Stomach (tissue), 8 donors: ENCODE measurements at regions not wholly inside any gene's neighbourhood (a gene's known extent, or its start where the extent isn't known, plus 50 kb on each side); places are given as distances from the start of the nearest gene placed in this dataset.

Experiments used
- DNase-seq, 2 donors: peaks; one replicate each; pipeline versions ENCODE4 v3.0.0 to v3.0.0-alpha.2; 2013 to 2019
- H3K27ac ChIP-seq, 5 donors: fragments of 200-600 bp in 4 of 5; sonication (generic) in 4 of 5; one replicate each; pipeline ENCODE4 v1.5.1; 2013 to 2019; ENCODE audit warnings: mild to moderate bottlenecking in 1 of 5, moderate library complexity in 1 of 5
- H3K27me3 ChIP-seq, 3 donors: fragments of 200-600 bp; sonication (generic); one replicate each; pipeline ENCODE4 v1.5.1; 2017 to 2019; ENCODE audit warnings: mixed run types in 1 of 3
- H3K36me3 ChIP-seq, 4 donors: fragments of 200-600 bp; sonication (generic); 1 replicate in 3 of 4; 2 replicates in 1 of 4; pipeline ENCODE4 v1.5.1; 2016 to 2019
- H3K4me1 ChIP-seq, 4 donors: fragments of 200-600 bp; sonication (generic); one replicate each; pipeline ENCODE4 v1.5.1; 2016 to 2019
- H3K4me3 ChIP-seq, 4 donors: fragments of 200-600 bp; sonication (generic) in 3 of 4; one replicate each; pipeline ENCODE4 v1.5.1; 2016 to 2019; ENCODE audit warnings: mild to moderate bottlenecking in 1 of 4
- H3K9me3 ChIP-seq, 4 donors: fragments of 200-600 bp; sonication (generic); one replicate each; pipeline ENCODE4 v1.5.1; 2016 to 2019
- CTCF ChIP-seq, 7 experiments: fragments of 450-650 bp in 4 of 7; fragments of 200-600 bp in 3 of 7; sonication (generic) in 3 of 7; IDR thresholded peaks; one replicate each; pipeline ENCODE4 v1.5.1; 2016 to 2019; ENCODE audit warnings: antibody characterized with exemption in 7 of 7, control low read depth in 2 of 7, mild to moderate bottlenecking in 1 of 7
- EP300 ChIP-seq: sonication (generic); formaldehyde crosslinking; IDR thresholded peaks from one replicate; pipeline ENCODE4 v1.6.1; 2017; ENCODE audit warnings: antibody characterized with exemption
- POLR2A ChIP-seq, 4 donors: fragments of 450-650 bp; IDR thresholded peaks; one replicate each; pipeline ENCODE4 v1.6.1; 2016; ENCODE audit warnings: antibody characterized with exemption in 4 of 4, control low read depth in 2 of 4, mild to moderate bottlenecking in 1 of 4, moderate library complexity in 1 of 4
- POLR2AphosphoS5 ChIP-seq, 3 donors: sonication (generic); formaldehyde crosslinking; IDR thresholded peaks; one replicate each; pipeline ENCODE4 v1.6.1; 2016; ENCODE audit warnings: antibody characterized with exemption in 3 of 3
- WGBS, 5 donors: extraction: QIAGEN DNeasy Blood & Tissue Kit in 3 of 5; methylation state at CpG; one replicate each; pipeline versions ENCODE4 v1.1.5 to v1.1.7; 2013 to 2018; 5-methylcytosine and 5-hydroxymethylcytosine counted together
- intact Hi-C: fragments of 100-400 bp; cut with DNase I; formaldehyde crosslinking; loops from one replicate; pipeline ENCODE4 v1.15.1; 2023; ENCODE audit warnings: low total_unique reads
- donor health status: healthy with polysubstance abuse.
- donor health status: Bipolar disorder and iron deficiency.
- donor health status: healthy.

- H3K4me1 ChIP-seq = no peaks in the 10 kb centered on the region
- peaks cover 0 to 29% (median 0%) of the 10 kb centered on the region in 3 donors for H3K27me3 ChIP-seq
- no peak overlapping the region for H3K27ac ChIP-seq
- H3K4me3 ChIP-seq = no peak overlapping the region
- H3K9me3 ChIP-seq = peaks cover 0 to 5% (median 0%) of the 10 kb centered on the region in 4 donors
- intact Hi-C loops = no loop called here
- no peaks in the 10 kb centered on the region for H3K36me3 ChIP-seq
- DNase-seq = no peak
- TF ChIP-seq CTCF (IDR thresholded peaks at IDR 0.05) (no peak), POLR2A (IDR thresholded peaks at IDR 0.05) (no peak), POLR2AphosphoS5 (IDR thresholded peaks at IDR 0.05) (no peak), EP300 (no peak)
- 64 to 85% (median 81%) methylated on average over 5 of the region's 5 CpGs for WGBS, 5 donors
Observed at GRCh38 chr19:30743702-30744101, 371.5 kb downstream of the ZNF536 start.

GRCh38 chr19:30743011-30743410 lies 370.8 kb downstream of the ZNF536 start:
- H3K36me3 ChIP-seq = no peaks in the 10 kb centered on the region
- no peak overlapping the region for H3K4me3 ChIP-seq
- peaks cover 0 to 29% (median 0%) of the 10 kb centered on the region in 3 donors for H3K27me3 ChIP-seq
- TF ChIP-seq EP300 (no peak), POLR2AphosphoS5 (IDR thresholded peaks at IDR 0.05) (no peak), POLR2A (IDR thresholded peaks at IDR 0.05) (no peak), CTCF (IDR thresholded peaks at IDR 0.05) (no peak)
- peaks cover 0 to under 1% (median 0%) of the 10 kb centered on the region in 4 donors for H3K9me3 ChIP-seq
- H3K27ac ChIP-seq = no peak overlapping the region
- intact Hi-C loops = no loop called here
- no peak for DNase-seq
- WGBS, 5 donors = 59 to 75% (median 64%) methylated on average over 10 of the region's 10 CpGs
- no peaks in the 10 kb centered on the region for H3K4me1 ChIP-seq

GRCh38 chr19:30742406-30742938 lies 370.3 kb downstream of the ZNF536 start:
- peak in 1 of 2 donors; percentile 18 for DNase-seq
- intact Hi-C loops = no loop called here
- H3K4me3 ChIP-seq = no peak overlapping the region
- H3K27ac ChIP-seq = no peak overlapping the region
- H3K4me1 ChIP-seq = no peaks in the 10 kb centered on the region
- TF ChIP-seq POLR2AphosphoS5 (IDR thresholded peaks at IDR 0.05) = no peak
- TF ChIP-seq EP300 = no peak
- H3K27me3 ChIP-seq = peaks cover 0 to 29% (median 0%) of the 10 kb centered on the region in 3 donors
- H3K36me3 ChIP-seq = no peaks in the 10 kb centered on the region
- H3K9me3 ChIP-seq = no peaks in the 10 kb centered on the region
- 50 to 67% (median 64%) methylated on average over 12 of the region's 12 CpGs for WGBS, 5 donors

GRCh38 chr19:30741566-30741965 lies 369.4 kb downstream of the ZNF536 start:
- Histone ChIP-seq H3K36me3 (no peaks in the 10 kb centered on the region), H3K27ac (no peak overlapping the region), H3K4me3 (no peak overlapping the region), H3K27me3 (peaks cover 0 to 29% (median 0%) of the 10 kb centered on the region in 3 donors), H3K9me3 (no peaks in the 10 kb centered on the region), H3K4me1 (no peaks in the 10 kb centered on the region)
- intact Hi-C loops = no loop called here
- 39 to 48% (median 41%) methylated on average over 2 of the region's 2 CpGs for WGBS, 5 donors
- TF ChIP-seq POLR2A (IDR thresholded peaks at IDR 0.05) = no peak
- no peak for TF ChIP-seq CTCF (IDR thresholded peaks at IDR 0.05)
- TF ChIP-seq POLR2AphosphoS5 (IDR thresholded peaks at IDR 0.05) = no peak
- TF ChIP-seq EP300 = no peak
- DNase-seq = no peak

GRCh38 chr19:30739394-30739793 lies 367.2 kb downstream of the ZNF536 start:
- intact Hi-C loops = no loop called here

More at GRCh38 chr19:30739394-30739793, 367.2 kb downstream of the ZNF536 start:
- no peak overlapping the region for H3K4me3 ChIP-seq
- no peaks in the 10 kb centered on the region for H3K36me3 ChIP-seq
- H3K27me3 ChIP-seq = peaks cover 0 to 20% (median 0%) of the 10 kb centered on the region in 3 donors
- H3K4me1 ChIP-seq = no peaks in the 10 kb centered on the region
- no peak for TF ChIP-seq POLR2AphosphoS5 (IDR thresholded peaks at IDR 0.05)
- no peak for TF ChIP-seq EP300
- no peak for TF ChIP-seq POLR2A (IDR thresholded peaks at IDR 0.05)
- no peak for TF ChIP-seq CTCF (IDR thresholded peaks at IDR 0.05)
- no peak for DNase-seq
- no peak overlapping the region for H3K27ac ChIP-seq
- WGBS, 5 donors = 74 to 86% (median 79%) methylated on average over 5 of the region's 5 CpGs
- no peaks in the 10 kb centered on the region for H3K9me3 ChIP-seq
